LNCaP clone FGC (cell line): ENCODE measurements at regions not wholly inside any gene's neighbourhood (a gene's known extent, or its start where the extent isn't known, plus 50 kb on each side); places are given as distances from the start of the nearest gene placed in this dataset.

ENCODE experiments used
- DNase-seq: peaks from one replicate; pipeline ENCODE4 v3.0.0-alpha.2; 2011; ENCODE audit warnings: low read depth
- H3K4me3 ChIP-seq: 2 replicates; pipeline ENCODE4 v1.5.1; 2011; ENCODE audit warnings: mild to moderate bottlenecking, low read depth, low read length, control low read depth
- CTCF ChIP-seq: IDR thresholded peaks from 2 replicates; pipeline ENCODE4 v1.5.1; 2012; ENCODE audit warnings: mild to moderate bottlenecking; ENCODE audit not compliant: control insufficient read depth, insufficient read depth; ENCODE audit errors: extremely low read depth

- peak; percentile 95 for DNase-seq
- TF ChIP-seq CTCF: no peak
Measured at GRCh38 chr3:95154766-95155165, 1091.9 kb downstream of the NSUN3 start.

GRCh38 chr3:95162794-95163193 is 1099.9 kb downstream of the NSUN3 start:
- no peak for DNase-seq
- no peak overlapping the region for H3K4me3 ChIP-seq
- TF ChIP-seq CTCF: no peak

More at GRCh38 chr3:95154766-95155165, 1091.9 kb downstream of the NSUN3 start:
- no peak overlapping the region for H3K4me3 ChIP-seq

- no peak for DNase-seq
- H3K4me3 ChIP-seq: no peak overlapping the region
- no peak for TF ChIP-seq CTCF
Measured at GRCh38 chr3:95167748-95168147, 1104.9 kb downstream of the NSUN3 start.

- H3K4me3 ChIP-seq: no peak overlapping the region
- TF ChIP-seq CTCF: no peak
- no peak for DNase-seq
Measured at GRCh38 chr3:95168526-95168925, 1105.7 kb downstream of the NSUN3 start.

- no peak for DNase-seq
- H3K4me3 ChIP-seq: no peak overlapping the region
- no peak for TF ChIP-seq CTCF
Measured at GRCh38 chr3:95172164-95172943, 1109.5 kb downstream of the NSUN3 start.

GRCh38 chr3:95177096-95177495 is 1114.2 kb downstream of the NSUN3 start:
- DNase-seq: no peak
- no peak overlapping the region for H3K4me3 ChIP-seq
- TF ChIP-seq CTCF: no peak

GRCh38 chr3:95184038-95184437 is 1121.2 kb downstream of the NSUN3 start:
- DNase-seq: no peak
- H3K4me3 ChIP-seq: no peak overlapping the region
- TF ChIP-seq CTCF: 0 out of 2 replicates have a peak, but pooled peaks have one; percentile 3
